Fibroblast of lung (primary cell): ENCODE measurements at regions not wholly inside any gene's neighbourhood (a gene's known extent, or its start where the extent isn't known, plus 50 kb on each side); places are given as distances from the start of the nearest gene placed in this dataset.

ENCODE experiments used
- CTCF ChIP-seq, 2 donors: IDR thresholded peaks in 1 of 2; conservative IDR thresholded peaks in 1 of 2; 1 replicate in 1 of 2; 2 replicates in 1 of 2; pipeline ENCODE4 v1.5.1; 2011 to 2012; ENCODE audit warnings: low read length in 2 of 2, control low read depth in 1 of 2, inconsistent platforms in 1 of 2, low read depth in 1 of 2, mild to moderate bottlenecking in 1 of 2
- EZH2 ChIP-seq: IDR thresholded peaks from 2 replicates; pipeline ENCODE4 v1.5.1; 2012; ENCODE audit warnings: low read length, control low read depth, mild to moderate bottlenecking; ENCODE audit errors: missing control alignments

- no peak for TF ChIP-seq CTCF (conservative IDR thresholded peaks at IDR 0.05 in 1 of 2, IDR thresholded peaks at IDR 0.05 in 1 of 2; ENCODE audit: low read depth in 1 of 2, low read length in 2 of 2)
- TF ChIP-seq EZH2 = no peak
Observed at GRCh38 chr2:60358476-60358875, 195.0 kb downstream of the BCL11A start.
